ENCODE measurements at regions not wholly inside any gene's neighbourhood (a gene's known extent, or its start where the extent isn't known, plus 50 kb on each side); places are given as distances from the start of the nearest gene placed in this dataset.
"Not testable (repeated sequence)": the region's sequence is repeated elsewhere in the genome, so short reads cannot be mapped to it uniquely, and the experiment has no call there.

GRCh38 chr3:94811836-94812235, 749.0 kb downstream of the NSUN3 start:
- H3K27ac ChIP-seq = no peak overlapping the region
- DNase-seq = no peak
- no peaks in the 10 kb centered on the region for H3K9me3 ChIP-seq
- TF ChIP-seq CTCF (IDR thresholded peaks at IDR 0.05) = no peak
- no peaks in the 10 kb centered on the region for H3K4me1 ChIP-seq
- no peaks in the 10 kb centered on the region for H3K27me3 ChIP-seq (ENCODE audit: insufficient read depth in 3 of 3, low read length in 2 of 3)
- intact Hi-C loops (cut with DNase I) = no loop called here
- no peak overlapping the region for H3K4me3 ChIP-seq
- no peaks in the 10 kb centered on the region for H3K36me3 ChIP-seq (ENCODE audit: insufficient read depth in 1 of 2, low read depth in 1 of 2)
- ATAC-seq = no peak
- 46 to 59% (median 57%) methylated on average over 2 of the region's 2 CpGs for WGBS, 3 donors

GRCh38 chr3:94821241-94821640, 758.4 kb downstream of the NSUN3 start:
- H3K27ac ChIP-seq = no peak overlapping the region
- DNase-seq = no peak
- TF ChIP-seq CTCF (IDR thresholded peaks at IDR 0.05) = no peak
- no peak for ATAC-seq
- WGBS, 3 donors = 43 to 52% (median 51%) methylated on average over 1 of the region's 1 CpG
- no peaks in the 10 kb centered on the region for H3K9me3 ChIP-seq
- no peak overlapping the region for H3K4me3 ChIP-seq
- intact Hi-C loops (cut with DNase I) = no loop called here
- H3K27me3 ChIP-seq (ENCODE audit: insufficient read depth in 3 of 3, low read length in 2 of 3) = no peaks in the 10 kb centered on the region
- H3K4me1 ChIP-seq = no peaks in the 10 kb centered on the region
- no peaks in the 10 kb centered on the region for H3K36me3 ChIP-seq (ENCODE audit: insufficient read depth in 1 of 2, low read depth in 1 of 2)

- 50 to 51% (median 51%) methylated on average over 2 of the region's 2 CpGs for WGBS, 3 donors
- no peaks in the 10 kb centered on the region for H3K4me1 ChIP-seq
- no peak overlapping the region for H3K27ac ChIP-seq
- no peak for TF ChIP-seq CTCF (IDR thresholded peaks at IDR 0.05)
- intact Hi-C loops (cut with DNase I) = no loop called here
- H3K36me3 ChIP-seq (ENCODE audit: insufficient read depth in 1 of 2, low read depth in 1 of 2) = no peaks in the 10 kb centered on the region
- DNase-seq (no peak), ATAC-seq (no peak)
- no peaks in the 10 kb centered on the region for H3K27me3 ChIP-seq (ENCODE audit: insufficient read depth in 3 of 3, low read length in 2 of 3)
- no peak overlapping the region for H3K4me3 ChIP-seq
- H3K9me3 ChIP-seq = no peaks in the 10 kb centered on the region
Measured at GRCh38 chr3:94822298-94822697, 759.4 kb downstream of the NSUN3 start.

GRCh38 chr3:94846251-94846650, 783.4 kb downstream of the NSUN3 start:
- H3K36me3 ChIP-seq (ENCODE audit: insufficient read depth in 1 of 2, low read depth in 1 of 2); H3K27ac ChIP-seq; DNase-seq; H3K27me3 ChIP-seq (ENCODE audit: insufficient read depth in 3 of 3, low read length in 2 of 3); intact Hi-C loops (cut with DNase I); H3K4me3 ChIP-seq; ATAC-seq; H3K4me1 ChIP-seq; H3K9me3 ChIP-seq: not testable (repeated sequence)
- WGBS, 3 donors = 82 to 88% (median 82%) methylated on average over 10 of the region's 10 CpGs

GRCh38 chr3:94862703-94863102, 799.8 kb downstream of the NSUN3 start:
- Histone ChIP-seq H3K27ac (no peak overlapping the region), H3K4me1 (no peaks in the 10 kb centered on the region), H3K36me3 (ENCODE audit: insufficient read depth in 1 of 2, low read depth in 1 of 2) (no peaks in the 10 kb centered on the region), H3K4me3 (no peak overlapping the region), H3K27me3 (ENCODE audit: insufficient read depth in 3 of 3, low read length in 2 of 3) (no peaks in the 10 kb centered on the region), H3K9me3 (peaks cover 6% of the 10 kb centered on the region)
- no peak for TF ChIP-seq CTCF (IDR thresholded peaks at IDR 0.05)
- 27 to 67% (median 64%) methylated on average over 3 of the region's 3 CpGs for WGBS, 3 donors
- intact Hi-C loops (cut with DNase I) = no loop called here
- DNase-seq (no peak), ATAC-seq (no peak)
